Erythroblast (primary cell): ENCODE measurements at regions not wholly inside any gene's neighbourhood (a gene's known extent, or its start where the extent isn't known, plus 50 kb on each side); places are given as distances from the start of the nearest gene placed in this dataset.

ENCODE experiments used
- GATA1 ChIP-seq: IDR thresholded peaks from 2 replicates; pipeline ENCODE4 v1.6.1; 2011; ENCODE audit warnings: low read depth, mild to moderate bottlenecking, control low read depth, low read length, moderate library complexity
- POLR2A ChIP-seq: IDR thresholded peaks from 2 replicates; pipeline ENCODE4 v1.6.1; 2011; ENCODE audit warnings: mild to moderate bottlenecking, low read length

- TF ChIP-seq POLR2A (no peak), GATA1 (no peak)
Measured at GRCh38 chr4:170705907-170706306, 616.2 kb upstream of the AADAT start.
